DND-41 (cell line): ENCODE measurements at regions not wholly inside any gene's neighbourhood (a gene's known extent, or its start where the extent isn't known, plus 50 kb on each side); places are given as distances from the start of the nearest gene placed in this dataset.

Experiments used
- ATAC-seq: fragments of 200-7000 bp; cut with Tn5 transposase; 3 replicates; pipeline ENCODE4 v1.9.1; 2021; ENCODE audit warnings: low read depth; ENCODE audit not compliant: insufficient read depth
- DNase-seq: peaks from one replicate; pipeline ENCODE4 v3.0.0-alpha.2; 2020
- H2AFZ ChIP-seq: 2 replicates; pipeline ENCODE4 v1.6.0; 2012; ENCODE audit warnings: low read depth, low read length
- H3K27ac ChIP-seq: 2 replicates; pipeline ENCODE4 v1.5.1; 2012; ENCODE audit warnings: low read length, inconsistent platforms
- H3K27me3 ChIP-seq: fragments of 200-600 bp; sonication (generic); 2 replicates; pipeline ENCODE4 v1.6.0; 2012; ENCODE audit warnings: low read length, mild to moderate bottlenecking, inconsistent platforms; ENCODE audit not compliant: insufficient read depth, poor library complexity
- H3K36me3 ChIP-seq: 2 replicates; pipeline ENCODE4 v1.5.1; 2012; ENCODE audit warnings: low read length, inconsistent platforms; ENCODE audit not compliant: insufficient read depth
- H3K4me1 ChIP-seq: 2 replicates; pipeline ENCODE4 v1.5.1; 2012; ENCODE audit warnings: mild to moderate bottlenecking, low read length; ENCODE audit not compliant: insufficient read depth
- H3K4me2 ChIP-seq: 2 replicates; pipeline ENCODE4 v1.6.0; 2012; ENCODE audit warnings: mild to moderate bottlenecking, moderate library complexity, low read length, inconsistent platforms; ENCODE audit not compliant: insufficient read depth
- H3K4me3 ChIP-seq, 2 experiments: fragments of 200-600 bp in 1 of 2; shearing (Covaris generic) in 1 of 2; 2 replicates each; pipeline ENCODE4 v1.5.1; 2012 to 2016; ENCODE audit warnings: inconsistent platforms in 2 of 2, low read length in 2 of 2, mild to moderate bottlenecking in 2 of 2, low read depth in 1 of 2, moderate library complexity in 1 of 2
- H3K79me2 ChIP-seq: 2 replicates; pipeline ENCODE4 v1.6.0; 2012; ENCODE audit warnings: low read length, inconsistent platforms; ENCODE audit not compliant: insufficient read depth
- H3K9ac ChIP-seq: 2 replicates; pipeline ENCODE4 v1.6.0; 2012; ENCODE audit warnings: low read depth, mild to moderate bottlenecking, inconsistent platforms, low read length, moderate library complexity
- H3K9me3 ChIP-seq: 2 replicates; pipeline ENCODE4 v1.5.1; 2012; ENCODE audit warnings: low read length, moderate library complexity, mild to moderate bottlenecking, inconsistent platforms; ENCODE audit not compliant: insufficient read depth, severe bottlenecking
- H4K20me1 ChIP-seq: 2 replicates; pipeline ENCODE4 v1.6.0; 2012; ENCODE audit warnings: low read length; ENCODE audit not compliant: insufficient read depth
- CTCF ChIP-seq: IDR thresholded peaks from 2 replicates; pipeline ENCODE4 v1.5.1; 2012; ENCODE audit warnings: borderline replicate concordance, low read length, moderate library complexity, mild to moderate bottlenecking; ENCODE audit not compliant: poor library complexity, severe bottlenecking; ENCODE audit errors: extremely low read depth
- EZH2 ChIP-seq: IDR thresholded peaks from 3 replicates; pipeline ENCODE4 v1.6.1; 2012; ENCODE audit warnings: borderline replicate concordance, low read depth, mild to moderate bottlenecking, moderate library complexity, low read length, inconsistent platforms; ENCODE audit not compliant: severe bottlenecking

GRCh38 chr2:18410543-18410942, 149.9 kb downstream of the RDH14 start:
- H3K4me2 ChIP-seq: no peak overlapping the region
- no peak for DNase-seq
- H3K36me3 ChIP-seq: no peaks in the 10 kb centered on the region
- no peak for ATAC-seq
- H3K4me3 ChIP-seq: no peak overlapping the region
- no peaks in the 10 kb centered on the region for H3K4me1 ChIP-seq
- H3K27me3 ChIP-seq: no peaks in the 10 kb centered on the region
- no peak overlapping the region for H2AFZ ChIP-seq
- H4K20me1 ChIP-seq: no peaks in the 10 kb centered on the region
- H3K79me2 ChIP-seq: no peaks in the 10 kb centered on the region
- no peak overlapping the region for H3K27ac ChIP-seq
- H3K9ac ChIP-seq: no peak overlapping the region
- H3K9me3 ChIP-seq: no peaks in the 10 kb centered on the region
- no peak for TF ChIP-seq EZH2
- TF ChIP-seq CTCF: no peak

- Histone ChIP-seq H3K36me3 (no peaks in the 10 kb centered on the region), H3K27ac (no peak overlapping the region), H3K4me1 (no peaks in the 10 kb centered on the region), H2AFZ (no peak overlapping the region), H4K20me1 (no peaks in the 10 kb centered on the region), H3K4me2 (no peak overlapping the region), H3K9me3 (no peaks in the 10 kb centered on the region), H3K27me3 (no peaks in the 10 kb centered on the region), H3K9ac (no peak overlapping the region), H3K4me3 (no peak overlapping the region), H3K79me2 (no peaks in the 10 kb centered on the region)
- ATAC-seq: no peak
- no peak for TF ChIP-seq EZH2
- no peak for TF ChIP-seq CTCF
- no peak for DNase-seq
Observed at GRCh38 chr2:18408638-18409037, 151.8 kb downstream of the RDH14 start.

- H3K36me3 ChIP-seq: no peaks in the 10 kb centered on the region
- ATAC-seq (no peak), DNase-seq (no peak)
- H2AFZ ChIP-seq: no peak overlapping the region
- no peaks in the 10 kb centered on the region for H3K4me1 ChIP-seq
- H4K20me1 ChIP-seq: no peaks in the 10 kb centered on the region
- no peak overlapping the region for H3K27ac ChIP-seq
- TF ChIP-seq EZH2 (no peak), CTCF (no peak)
- peaks cover 4% of the 10 kb centered on the region for H3K27me3 ChIP-seq
- no peaks in the 10 kb centered on the region for H3K79me2 ChIP-seq
- H3K4me2 ChIP-seq: no peak overlapping the region
- no peaks in the 10 kb centered on the region for H3K9me3 ChIP-seq
- H3K9ac ChIP-seq: no peak overlapping the region
- H3K4me3 ChIP-seq: no peak overlapping the region
Observed at GRCh38 chr2:18406219-18406618, 154.2 kb downstream of the RDH14 start.

- H2AFZ ChIP-seq: no peak overlapping the region
- no peak overlapping the region for H3K4me3 ChIP-seq
- H3K36me3 ChIP-seq: no peaks in the 10 kb centered on the region
- H3K4me2 ChIP-seq: no peak overlapping the region
- no peaks in the 10 kb centered on the region for H3K79me2 ChIP-seq
- no peak for DNase-seq
- H3K27me3 ChIP-seq: peaks cover 4% of the 10 kb centered on the region
- no peaks in the 10 kb centered on the region for H4K20me1 ChIP-seq
- H3K27ac ChIP-seq: no peak overlapping the region
- no peak for TF ChIP-seq EZH2
- peak; percentile 57 for TF ChIP-seq CTCF
- H3K9ac ChIP-seq: no peak overlapping the region
- H3K4me1 ChIP-seq: no peaks in the 10 kb centered on the region
- H3K9me3 ChIP-seq: no peaks in the 10 kb centered on the region
- ATAC-seq: no peak
Observed at GRCh38 chr2:18404708-18405107, 155.7 kb downstream of the RDH14 start.
